Gastrocnemius medialis (tissue), 4 donors: ENCODE measurements at regions not wholly inside any gene's neighbourhood (a gene's known extent, or its start where the extent isn't known, plus 50 kb on each side); places are given as distances from the start of the nearest gene placed in this dataset.

Experiments
- ATAC-seq, 2 donors: fragments of 150-250 bp; one replicate each; pipeline ENCODE4 v1.9.1; 2016
- DNase-seq, 2 donors: peaks; one replicate each; pipeline ENCODE4 v3.0.0-alpha.2; 2019
- H3K27ac ChIP-seq, 4 donors: fragments of 200-600 bp; sonication (generic); 1 replicate in 1 of 4; 2 replicates in 3 of 4; pipeline ENCODE4 v1.5.1; 2016 to 2018; ENCODE audit warnings: mild to moderate bottlenecking in 2 of 4, moderate library complexity in 1 of 4
- H3K27me3 ChIP-seq, 3 donors: fragments of 200-600 bp; sonication (generic) in 2 of 3; 1 replicate in 1 of 3; 2 replicates in 2 of 3; pipeline versions ENCODE4 v1.5.1 to v1.6.0; 2016 to 2019; ENCODE audit warnings: mild to moderate bottlenecking in 1 of 3, moderate library complexity in 1 of 3
- H3K36me3 ChIP-seq, 2 donors: fragments of 200-600 bp; sonication (generic) in 1 of 2; one replicate each; pipeline ENCODE4 v1.5.1; 2017 to 2018
- H3K4me1 ChIP-seq, 2 donors: fragments of 200-600 bp; sonication (generic) in 1 of 2; one replicate each; pipeline ENCODE4 v1.5.1; 2016 to 2017; ENCODE audit warnings: mild to moderate bottlenecking in 2 of 2
- H3K4me3 ChIP-seq, 4 donors: fragments of 200-600 bp; sonication (generic) in 3 of 4; 1 replicate in 1 of 4; 2 replicates in 3 of 4; pipeline ENCODE4 v1.5.1; 2016 to 2019; ENCODE audit warnings: mild to moderate bottlenecking in 2 of 4
- H3K9me3 ChIP-seq, 3 donors: fragments of 200-600 bp; sonication (generic) in 2 of 3; 1 replicate in 1 of 3; 2 replicates in 2 of 3; pipeline ENCODE4 v1.5.1; 2016 to 2019
- CTCF ChIP-seq, 5 experiments: fragments of 450-650 bp in 3 of 5; fragments of 200-600 bp in 2 of 5; sonication (generic) in 2 of 5; IDR thresholded peaks in 4 of 5; conservative IDR thresholded peaks in 1 of 5; 1 replicate in 4 of 5; 2 replicates in 1 of 5; pipeline ENCODE4 v1.5.1; 2016 to 2019; ENCODE audit warnings: antibody characterized with exemption in 5 of 5, mild to moderate bottlenecking in 3 of 5, moderate library complexity in 3 of 5
- POLR2A ChIP-seq, 2 donors: fragments of 450-650 bp; IDR thresholded peaks; one replicate each; pipeline ENCODE4 v1.6.1; 2017; ENCODE audit warnings: antibody characterized with exemption in 2 of 2, mild to moderate bottlenecking in 2 of 2, moderate library complexity in 2 of 2
- in situ Hi-C, 4 donors: fragments of 200-750 bp; cut with MboI; loops; one replicate each; pipeline versions ENCODE4 v1.15.0 to v1.8.0; 2017; ENCODE audit warnings: low sequenced_read_pairs in 4 of 4
- intact Hi-C: fragments of 100-400 bp; cut with DNase I; formaldehyde crosslinking; loops from one replicate; pipeline ENCODE4 v1.15.1; 2023; ENCODE audit warnings: low total_unique reads

DNA sequence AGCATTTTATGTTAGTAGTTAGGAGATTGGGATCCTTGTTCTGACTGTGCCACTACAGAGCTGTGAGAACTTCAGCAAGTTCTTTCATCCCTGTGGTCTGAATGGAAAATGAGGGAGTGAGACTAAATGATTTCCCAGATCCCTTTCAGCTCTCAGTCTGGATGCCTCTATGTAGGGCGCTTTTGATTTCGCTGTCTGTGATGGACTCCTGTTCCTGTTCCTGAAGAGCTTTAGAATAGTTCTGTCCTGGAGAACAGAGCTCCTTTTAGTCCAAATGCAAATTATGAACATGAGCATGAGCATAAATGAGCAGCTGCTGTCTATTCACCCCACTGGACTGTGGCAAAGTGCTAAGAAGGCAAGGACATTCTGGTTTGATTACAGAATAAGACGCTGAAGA, 61.4 kb upstream of the NT5E start:
- Histone ChIP-seq H3K27me3 (no peaks in the 10 kb centered on the region), H3K9me3 (no peaks in the 10 kb centered on the region), H3K4me1 (no peaks in the 10 kb centered on the region), H3K27ac (no peak overlapping the region), H3K4me3 (no peak overlapping the region), H3K36me3 (no peaks in the 10 kb centered on the region)
- TF ChIP-seq POLR2A (IDR thresholded peaks at IDR 0.05) (no peak), CTCF (IDR thresholded peaks at IDR 0.05 in 4 of 5, conservative IDR thresholded peaks at IDR 0.05 in 1 of 5) (no peak)
- intact Hi-C loops, result no loop called here
- ATAC-seq (no peak), DNase-seq (no peak)
- in situ Hi-C loops, result no loop called here

DNA sequence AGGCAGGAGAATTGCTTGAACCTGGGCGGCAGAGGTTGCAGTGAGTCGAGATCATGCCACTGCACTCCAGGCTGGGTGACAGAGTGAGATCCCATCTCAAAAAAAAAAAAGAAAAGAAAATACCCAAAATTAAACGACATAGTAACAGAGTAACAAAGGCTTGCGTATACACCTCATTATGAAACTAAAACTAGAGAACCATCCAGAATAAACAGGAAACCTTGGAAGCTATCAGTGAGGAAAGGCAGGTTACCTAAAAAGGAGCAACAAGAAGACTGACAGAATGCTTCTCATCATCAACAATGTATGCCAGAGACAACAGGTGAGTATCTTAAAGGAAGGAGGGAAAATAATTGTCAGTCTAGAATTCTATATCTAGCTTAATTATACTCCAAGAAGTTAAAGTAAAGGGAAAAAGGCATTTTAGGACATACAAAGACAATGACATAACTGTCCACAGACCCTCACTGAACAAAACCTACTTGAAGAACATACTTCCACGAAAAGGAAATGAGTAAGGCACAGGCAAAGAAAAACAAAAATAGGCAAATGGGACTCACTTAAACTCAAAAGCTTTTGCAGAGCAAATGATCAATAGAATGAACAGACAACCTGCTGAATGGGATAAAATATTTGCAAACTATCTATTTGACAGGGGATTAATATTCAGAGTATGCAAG, 64.1 kb upstream of the NT5E start:
- Histone ChIP-seq H3K27ac (no peak overlapping the region), H3K9me3 (no peaks in the 10 kb centered on the region), H3K27me3 (no peaks in the 10 kb centered on the region), H3K36me3 (no peaks in the 10 kb centered on the region), H3K4me3 (no peak overlapping the region), H3K4me1 (no peaks in the 10 kb centered on the region)
- ATAC-seq, result no peak
- in situ Hi-C loops, result no loop called here
- no peak for DNase-seq
- TF ChIP-seq POLR2A (IDR thresholded peaks at IDR 0.05) (no peak), CTCF (IDR thresholded peaks at IDR 0.05 in 4 of 5, conservative IDR thresholded peaks at IDR 0.05 in 1 of 5) (no peak)
- intact Hi-C loops, result no loop called here

DNA sequence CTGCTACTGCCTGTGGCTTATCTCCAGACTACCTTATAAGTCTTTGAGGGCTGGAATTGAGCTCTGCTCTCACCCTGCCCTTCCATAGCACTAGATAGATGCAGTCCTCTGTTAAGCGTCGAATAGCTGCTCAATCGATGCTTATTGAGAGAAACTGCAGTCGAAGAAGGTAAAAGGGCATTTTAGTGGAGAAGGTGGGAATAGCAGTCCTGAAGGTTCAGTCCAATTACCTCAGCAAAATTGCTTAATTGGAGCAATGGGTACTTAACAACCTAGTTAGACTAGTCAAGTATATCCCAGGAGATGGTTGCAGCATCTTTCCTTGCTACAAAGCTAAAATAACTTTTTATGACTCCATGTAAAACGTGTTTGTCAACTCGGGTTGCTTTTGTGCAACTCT, 66.8 kb upstream of the NT5E start:
- Histone ChIP-seq H3K27me3 (no peaks in the 10 kb centered on the region), H3K4me1 (no peaks in the 10 kb centered on the region), H3K36me3 (no peaks in the 10 kb centered on the region), H3K9me3 (no peaks in the 10 kb centered on the region), H3K4me3 (no peak overlapping the region), H3K27ac (no peak overlapping the region)
- TF ChIP-seq CTCF (IDR thresholded peaks at IDR 0.05 in 4 of 5, conservative IDR thresholded peaks at IDR 0.05 in 1 of 5) (no peak), POLR2A (IDR thresholded peaks at IDR 0.05) (no peak)
- DNase-seq (no peak), ATAC-seq (no peak)
- in situ Hi-C loops, result no loop called here
- intact Hi-C loops, result no loop called here

GRCh38 chr6:85382541-85382940, 67.3 kb upstream of the NT5E start:
- H3K27ac ChIP-seq, result no peak overlapping the region

More at GRCh38 chr6:85382541-85382940, 67.3 kb upstream of the NT5E start:
- DNase-seq (no peak), ATAC-seq (no peak)
- Histone ChIP-seq H3K27me3 (no peaks in the 10 kb centered on the region), H3K9me3 (no peaks in the 10 kb centered on the region), H3K36me3 (no peaks in the 10 kb centered on the region), H3K4me1 (no peaks in the 10 kb centered on the region), H3K4me3 (no peak overlapping the region)
- in situ Hi-C loops, result no loop called here
- intact Hi-C loops, result no loop called here
- TF ChIP-seq POLR2A (IDR thresholded peaks at IDR 0.05) (no peak), CTCF (IDR thresholded peaks at IDR 0.05 in 4 of 5, conservative IDR thresholded peaks at IDR 0.05 in 1 of 5) (no peak)
